AG08395 (cell line): ENCODE measurements at regions not wholly inside any gene's neighbourhood (a gene's known extent, or its start where the extent isn't known, plus 50 kb on each side); places are given as distances from the start of the nearest gene placed in this dataset.
"Not testable (repeated sequence)": the region's sequence is repeated elsewhere in the genome, so short reads cannot be mapped to it uniquely, and the experiment has no call there.

Source experiments
- DNase-seq: peaks from one replicate; pipeline ENCODE4 v3.0.0; 2012; ENCODE audit warnings: mixed read lengths, low spot score

- DNase-seq, result no peak
These were observed 93.2 kb upstream of the ZNF438 start for GRCh38 chr10:31124852-31125251.

- DNase-seq, result no peak
These were observed 94.1 kb upstream of the ZNF438 start for GRCh38 chr10:31125789-31126188.

DNA sequence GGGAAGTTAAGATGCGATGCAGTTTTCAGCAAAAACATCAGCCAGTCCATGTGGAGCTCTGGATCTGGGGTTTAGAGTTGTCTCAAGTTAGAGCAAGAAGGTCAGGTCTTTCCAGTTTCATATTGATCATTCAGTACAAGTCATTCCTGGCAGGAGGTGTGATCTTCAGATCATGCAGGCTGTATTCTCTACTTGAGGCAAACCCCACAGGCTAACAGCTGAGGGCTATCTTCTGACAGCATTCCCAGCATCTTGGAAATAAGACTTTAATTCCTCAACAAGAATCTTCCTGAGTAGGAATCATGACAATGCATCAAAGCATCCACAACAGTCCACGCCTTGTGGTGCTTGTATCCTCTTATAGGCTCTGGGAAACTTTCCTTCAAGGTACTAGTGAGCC lies 94.9 kb upstream of the ZNF438 start:
- no peak for DNase-seq

DNA sequence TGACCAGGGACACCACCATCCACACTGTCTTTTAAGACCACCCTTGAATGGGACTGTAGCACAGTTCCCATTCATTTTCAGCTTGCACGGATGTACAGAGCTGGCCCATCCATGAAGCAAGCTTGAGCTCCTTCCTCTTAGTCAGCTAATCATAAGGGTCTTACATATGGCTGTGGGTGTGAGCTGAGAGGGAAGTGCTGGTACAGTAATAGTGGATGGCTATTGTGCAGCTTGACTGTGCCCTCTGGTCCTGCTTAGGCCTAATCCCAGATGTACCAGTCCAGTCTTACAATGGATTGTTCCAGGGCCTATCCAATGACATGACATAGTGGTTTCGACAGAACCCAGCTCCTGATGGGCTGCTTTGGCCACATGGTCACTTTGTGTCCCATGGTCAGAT lies 96.9 kb upstream of the ZNF438 start:
- DNase-seq, result no peak

- DNase-seq, result peak; percentile 25
These were observed 97.6 kb upstream of the ZNF438 start for GRCh38 chr10:31129271-31129670.

GRCh38 chr10:31129880-31130405 lies 98.3 kb upstream of the ZNF438 start:
- DNase-seq, result no peak

DNA sequence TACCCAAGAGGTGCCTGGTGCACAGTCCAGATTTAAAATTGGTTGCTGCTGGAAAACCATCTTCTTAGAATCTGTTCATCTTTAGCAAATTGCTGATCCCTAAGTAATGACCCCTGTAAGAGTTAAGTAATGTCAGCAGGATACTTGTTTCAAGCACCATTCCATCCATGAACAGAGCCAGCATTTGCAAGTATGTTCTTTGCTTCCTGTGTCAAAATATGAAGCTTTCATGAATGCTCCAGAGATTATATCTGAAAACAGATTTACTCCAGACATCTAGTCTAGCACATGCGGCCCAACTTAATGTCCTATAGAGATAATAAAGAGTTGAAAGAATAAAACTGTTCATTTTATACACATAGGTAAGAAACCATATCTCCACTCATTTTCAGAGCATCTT lies 98.7 kb upstream of the ZNF438 start:
- no peak for DNase-seq

DNA sequence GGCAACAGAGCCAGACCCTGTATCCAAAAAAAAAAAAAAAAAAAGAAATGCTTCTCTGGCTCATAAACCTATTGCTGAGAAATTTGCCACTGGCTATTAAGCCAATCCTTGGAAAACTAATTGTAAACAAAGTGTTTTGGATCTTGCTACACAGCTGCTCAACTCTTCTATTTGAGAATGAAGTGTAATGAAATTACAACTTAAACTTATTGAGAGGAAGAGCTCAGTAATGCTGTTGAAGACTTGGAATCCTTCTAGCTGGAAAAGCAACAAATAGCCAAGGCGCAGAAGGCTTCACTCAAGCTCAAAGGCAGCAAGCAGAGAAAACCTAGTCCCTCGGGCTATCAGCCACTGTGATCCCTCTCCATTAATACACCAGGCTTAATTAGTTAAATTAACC lies 99.6 kb upstream of the ZNF438 start:
- no peak for DNase-seq

DNA sequence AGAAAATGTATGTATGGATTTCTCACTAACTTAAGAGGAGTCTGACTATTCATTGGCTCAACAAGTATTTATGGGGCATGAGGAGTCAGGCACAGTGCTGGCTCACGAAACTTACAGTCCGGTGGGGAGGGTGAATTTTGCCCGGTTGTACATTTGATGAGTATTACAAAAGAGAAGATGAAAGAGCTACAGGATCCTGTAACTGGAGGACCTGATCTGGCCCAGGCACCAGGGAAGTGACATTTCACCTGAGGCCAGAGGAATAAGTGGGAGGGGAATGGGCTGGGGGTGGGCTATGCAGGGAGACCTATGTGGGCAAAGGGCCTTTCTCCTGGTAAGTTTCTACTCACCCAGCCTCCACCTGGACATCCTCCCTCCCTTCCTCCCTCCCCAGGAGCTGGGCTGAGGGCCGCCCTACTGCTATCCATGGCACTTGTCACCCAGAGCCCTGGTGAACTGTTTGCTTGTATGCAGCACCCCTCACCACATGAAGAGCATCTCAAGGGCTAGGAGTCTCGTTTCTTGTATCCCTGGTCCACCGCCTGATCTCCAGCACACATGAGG lies 101.1 kb upstream of the ZNF438 start:
- DNase-seq, result no peak

DNA sequence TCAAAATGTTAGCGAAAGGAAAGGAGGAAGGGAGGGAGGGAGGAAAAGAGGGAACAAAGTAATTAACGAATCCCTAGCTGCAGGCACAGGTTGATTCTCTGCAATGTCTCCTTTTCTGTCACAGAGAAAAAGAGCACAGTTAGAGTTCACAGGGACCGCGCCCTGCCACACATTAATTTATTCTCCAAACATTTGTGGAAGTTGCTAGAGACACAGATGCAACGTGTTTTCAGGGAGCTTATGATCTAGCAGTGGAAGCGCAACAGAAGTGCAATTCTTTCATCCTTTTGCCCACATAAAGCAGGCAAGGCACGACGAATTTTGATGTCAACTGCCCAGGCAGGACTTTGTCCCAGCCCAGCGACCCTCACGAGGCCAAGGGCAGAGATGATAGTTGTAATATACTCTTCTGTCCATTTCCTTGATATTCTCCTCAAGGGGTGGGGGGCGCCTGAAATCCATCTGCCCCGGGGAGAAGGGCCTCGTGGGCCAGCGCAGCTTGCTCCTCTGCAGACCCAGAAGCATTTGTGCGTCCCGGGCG lies 101.7 kb upstream of the ZNF438 start:
- no peak for DNase-seq

- DNase-seq, result peak; percentile 81
These were observed 102.2 kb upstream of the ZNF438 start for GRCh38 chr10:31133792-31134310.

DNA sequence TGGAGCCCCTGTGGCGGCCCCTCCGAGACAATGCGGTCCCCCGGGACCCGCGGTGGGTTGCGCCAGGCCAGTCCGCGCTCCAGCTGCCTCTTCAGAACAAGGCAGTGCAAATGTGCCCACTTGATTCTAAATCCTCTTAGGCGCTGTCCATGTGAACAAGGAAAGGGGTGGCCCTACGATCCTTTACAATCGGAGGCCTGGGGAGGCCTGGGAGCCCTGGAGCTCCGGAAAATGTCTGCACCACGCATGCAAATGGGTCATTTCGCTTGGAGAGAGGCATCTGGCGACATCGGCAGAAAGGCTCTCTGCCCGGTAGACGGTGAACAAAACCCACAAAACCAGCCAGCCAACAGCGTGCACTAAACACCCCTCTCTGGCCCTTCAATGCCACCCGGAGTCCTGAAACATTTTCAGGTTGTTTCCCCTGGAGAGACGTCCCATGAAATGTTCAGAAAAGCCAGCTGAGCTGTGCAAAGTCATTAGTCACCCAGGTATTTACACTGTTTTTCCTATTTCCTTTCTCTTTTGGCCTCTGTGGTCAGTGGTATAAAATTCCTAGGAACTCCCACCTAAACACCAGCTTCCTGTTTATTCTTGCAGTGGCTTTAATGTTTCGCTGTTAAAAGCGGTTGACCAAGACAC lies 102.8 kb upstream of the ZNF438 start:
- peak; percentile 30 for DNase-seq

- DNase-seq, result no peak
These were observed 103.5 kb upstream of the ZNF438 start for GRCh38 chr10:31135171-31135570.

DNA sequence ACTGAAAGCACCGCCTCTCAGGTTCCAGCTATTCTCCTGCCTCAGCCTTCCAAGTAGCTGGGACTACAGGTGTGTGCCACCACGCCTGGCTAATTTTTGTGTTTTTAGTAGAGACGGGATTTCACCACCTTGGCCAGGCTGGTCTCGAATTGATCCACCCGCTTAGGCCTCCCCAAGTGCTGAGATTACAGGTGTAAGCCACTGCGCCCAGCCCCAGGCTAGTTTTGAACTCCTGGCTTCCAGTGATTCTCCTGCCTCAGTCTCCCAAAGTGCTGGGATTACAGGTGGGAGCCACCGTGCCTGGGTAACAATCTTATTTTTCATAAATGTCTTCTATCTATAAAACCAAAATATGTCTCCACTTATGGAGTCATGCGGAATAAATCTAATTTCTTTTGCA lies 104.1 kb upstream of the ZNF438 start:
- not testable (repeated sequence) for DNase-seq

DNA sequence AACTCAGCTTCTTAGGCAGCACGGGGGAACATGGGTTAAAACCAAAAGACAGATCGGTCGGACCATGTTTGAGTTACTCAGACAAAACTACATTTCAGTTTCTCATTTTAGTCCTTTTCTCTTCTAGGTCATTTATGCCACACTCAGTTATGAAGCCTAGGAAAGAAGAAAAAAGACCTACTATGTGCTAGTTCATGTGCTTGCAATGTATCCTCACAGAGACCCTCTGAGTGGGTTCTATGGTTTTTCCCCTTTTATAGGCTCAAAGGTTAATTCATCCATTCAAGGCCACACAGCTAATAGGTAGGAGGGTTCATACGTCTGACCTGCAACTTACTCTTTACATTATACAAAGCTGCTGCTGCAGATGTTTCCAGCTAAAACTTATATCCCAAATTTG lies 104.7 kb upstream of the ZNF438 start:
- DNase-seq, result no peak

- DNase-seq, result no peak
These were observed 105.5 kb upstream of the ZNF438 start for GRCh38 chr10:31136930-31137885.

GRCh38 chr10:31138026-31138553 lies 106.4 kb upstream of the ZNF438 start:
- no peak for DNase-seq

- no peak for DNase-seq
These were observed 107.8 kb upstream of the ZNF438 start for GRCh38 chr10:31139497-31139896.

DNA sequence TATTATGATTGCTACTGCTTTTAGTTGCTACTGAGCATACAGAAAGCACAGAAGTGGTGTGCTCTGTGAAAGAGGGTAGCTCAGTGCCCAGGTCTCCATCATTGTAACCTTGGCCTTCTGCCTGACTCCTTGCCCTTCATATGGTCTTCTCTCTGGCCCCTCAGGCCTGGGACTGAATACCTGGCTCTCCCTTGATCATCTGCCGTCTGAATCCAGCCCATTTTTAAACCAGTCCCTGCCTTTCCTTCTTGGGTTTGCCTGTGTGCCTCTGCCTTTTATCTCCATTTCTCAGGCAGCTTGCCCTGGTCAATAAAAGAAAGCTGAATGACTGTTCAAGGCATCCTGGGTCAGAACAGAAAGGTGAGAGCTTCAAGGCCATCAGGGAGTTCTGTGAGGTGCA lies 109.1 kb upstream of the ZNF438 start:
- DNase-seq, result no peak

GRCh38 chr10:31142026-31142425 lies 110.4 kb upstream of the ZNF438 start:
- DNase-seq, result peak; percentile 70

- DNase-seq, result no peak
These were observed 111.8 kb upstream of the ZNF438 start for GRCh38 chr10:31143331-31143935.

DNA sequence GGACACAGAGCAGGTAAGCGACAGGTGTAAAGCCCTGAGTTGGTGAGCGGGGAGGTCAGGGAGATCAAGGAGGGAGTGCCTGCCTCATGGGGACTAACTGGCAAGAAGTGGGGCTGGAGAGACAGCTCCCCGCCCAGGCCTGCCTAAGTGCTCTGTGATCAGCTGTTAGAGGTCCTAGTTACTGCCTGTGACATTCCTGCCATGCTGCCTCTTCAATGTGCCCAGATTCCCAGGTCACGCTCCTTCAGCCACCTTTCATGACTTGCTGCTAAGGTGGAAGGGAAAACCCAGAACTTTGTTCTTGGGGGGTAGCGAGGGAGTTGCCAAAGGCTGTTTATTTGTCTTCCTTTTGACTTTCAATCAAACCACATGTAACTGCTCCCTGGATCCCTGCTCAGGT lies 114.3 kb upstream of the ZNF438 start:
- no peak for DNase-seq
